Upper lobe of right lung (tissue), 1 donor: ENCODE measurements at regions not wholly inside any gene's neighbourhood (a gene's known extent, or its start where the extent isn't known, plus 50 kb on each side); places are given as distances from the start of the nearest gene placed in this dataset.

Experiments
- ATAC-seq: fragments of 200-7000 bp; cut with Tn5 transposase; one replicate; pipeline ENCODE4 v1.9.1; 2020; ENCODE audit warnings: mild to moderate bottlenecking, moderate library complexity
- DNase-seq: peaks from one replicate; pipeline ENCODE4 v3.0.0-alpha.2; 2020
- H3K27ac ChIP-seq: fragments of 200-600 bp; one replicate; pipeline ENCODE4 v1.8.0; 2022
- H3K27me3 ChIP-seq: fragments of 200-600 bp; one replicate; pipeline ENCODE4 v1.8.0; 2022; ENCODE audit warnings: mild to moderate bottlenecking
- H3K36me3 ChIP-seq: fragments of 200-600 bp; one replicate; pipeline ENCODE4 v1.8.0; 2022
- H3K4me1 ChIP-seq: fragments of 200-600 bp; one replicate; pipeline ENCODE4 v1.8.0; 2022
- H3K4me3 ChIP-seq: fragments of 200-600 bp; one replicate; pipeline ENCODE4 v1.8.0; 2022; ENCODE audit warnings: mild to moderate bottlenecking
- H3K9me3 ChIP-seq: fragments of 200-600 bp; one replicate; pipeline ENCODE4 v1.8.0; 2022
- CTCF ChIP-seq: fragments of 200-600 bp; IDR thresholded peaks from one replicate; pipeline ENCODE4 v1.8.0; 2022; ENCODE audit warnings: antibody characterized with exemption
- intact Hi-C: fragments of 100-400 bp; cut with DNase I; formaldehyde crosslinking; loops from one replicate; pipeline ENCODE4 v1.11.0; 2022
- donor health status: DM: no; HTN: yes; CAD: no; lungs with severe emphysema.

- Histone ChIP-seq H3K27me3 (no peaks in the 10 kb centered on the region), H3K36me3 (no peaks in the 10 kb centered on the region), H3K4me1 (no peaks in the 10 kb centered on the region), H3K27ac (no peak overlapping the region), H3K4me3 (no peak overlapping the region), H3K9me3 (no peaks in the 10 kb centered on the region)
- intact Hi-C loops, result no loop called here
- ATAC-seq, result no peak
- TF ChIP-seq CTCF, result no peak
- DNase-seq, result no peak
Observed at GRCh38 chr22:48307931-48308330, 1519.7 kb downstream of the BRD1 start.

GRCh38 chr22:48306785-48307510, 1520.7 kb downstream of the BRD1 start:
- Histone ChIP-seq H3K36me3 (no peaks in the 10 kb centered on the region), H3K9me3 (no peaks in the 10 kb centered on the region), H3K4me3 (no peak overlapping the region), H3K27ac (no peak overlapping the region), H3K27me3 (no peaks in the 10 kb centered on the region), H3K4me1 (no peaks in the 10 kb centered on the region)
- DNase-seq (no peak), ATAC-seq (no peak)
- intact Hi-C loops, result no loop called here
- no peak for TF ChIP-seq CTCF

GRCh38 chr22:48306284-48306683, 1521.4 kb downstream of the BRD1 start:
- ATAC-seq, result no peak
- Histone ChIP-seq H3K27ac (no peak overlapping the region), H3K9me3 (no peaks in the 10 kb centered on the region), H3K36me3 (no peaks in the 10 kb centered on the region), H3K27me3 (no peaks in the 10 kb centered on the region), H3K4me3 (no peak overlapping the region), H3K4me1 (no peaks in the 10 kb centered on the region)
- TF ChIP-seq CTCF, result no peak
- no peak for DNase-seq
- intact Hi-C loops, result no loop called here

GRCh38 chr22:48305726-48306235, 1521.9 kb downstream of the BRD1 start:
- intact Hi-C loops, result no loop called here
- no peak overlapping the region for H3K27ac ChIP-seq
- ATAC-seq, result no peak
- H3K4me3 ChIP-seq, result no peak overlapping the region
- no peaks in the 10 kb centered on the region for H3K36me3 ChIP-seq
- no peaks in the 10 kb centered on the region for H3K27me3 ChIP-seq
- DNase-seq, result no peak
- no peak for TF ChIP-seq CTCF
- no peaks in the 10 kb centered on the region for H3K9me3 ChIP-seq
- peaks cover 3% of the 10 kb centered on the region for H3K4me1 ChIP-seq

GRCh38 chr22:48303369-48303725, 1524.3 kb downstream of the BRD1 start:
- no peak for TF ChIP-seq CTCF
- Histone ChIP-seq H3K27me3 (no peaks in the 10 kb centered on the region), H3K4me3 (no peak overlapping the region), H3K9me3 (no peaks in the 10 kb centered on the region), H3K27ac (no peak overlapping the region), H3K36me3 (no peaks in the 10 kb centered on the region), H3K4me1 (peaks cover 3% of the 10 kb centered on the region)
- intact Hi-C loops, result no loop called here
- ATAC-seq (no peak), DNase-seq (no peak)
